ENCODE measurements at regions not wholly inside any gene's neighbourhood (a gene's known extent, or its start where the extent isn't known, plus 50 kb on each side); places are given as distances from the start of the nearest gene placed in this dataset.

DNA sequence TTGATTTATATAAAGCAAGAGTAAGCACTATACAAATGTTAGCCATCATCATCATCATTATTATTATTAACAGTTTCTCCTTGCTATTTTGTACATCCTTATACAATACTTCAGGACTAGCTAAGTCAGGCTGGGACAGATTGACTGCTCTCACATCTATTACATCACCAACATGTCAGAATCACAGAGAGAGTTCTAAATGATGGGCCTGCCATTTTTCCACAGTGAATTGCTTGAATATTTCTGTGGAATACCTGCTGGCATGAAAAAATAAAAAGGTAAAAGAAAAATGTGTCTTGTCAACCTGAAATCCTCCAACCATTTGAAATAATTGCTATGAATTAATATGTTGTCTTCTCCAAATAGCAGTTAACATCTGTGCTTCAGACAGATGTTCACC is 1311.3 kb downstream of the FAM181B start:
- TF ChIP-seq POLR2A (IDR thresholded peaks at IDR 0.05): no peak
- TF ChIP-seq, protein P1, sequence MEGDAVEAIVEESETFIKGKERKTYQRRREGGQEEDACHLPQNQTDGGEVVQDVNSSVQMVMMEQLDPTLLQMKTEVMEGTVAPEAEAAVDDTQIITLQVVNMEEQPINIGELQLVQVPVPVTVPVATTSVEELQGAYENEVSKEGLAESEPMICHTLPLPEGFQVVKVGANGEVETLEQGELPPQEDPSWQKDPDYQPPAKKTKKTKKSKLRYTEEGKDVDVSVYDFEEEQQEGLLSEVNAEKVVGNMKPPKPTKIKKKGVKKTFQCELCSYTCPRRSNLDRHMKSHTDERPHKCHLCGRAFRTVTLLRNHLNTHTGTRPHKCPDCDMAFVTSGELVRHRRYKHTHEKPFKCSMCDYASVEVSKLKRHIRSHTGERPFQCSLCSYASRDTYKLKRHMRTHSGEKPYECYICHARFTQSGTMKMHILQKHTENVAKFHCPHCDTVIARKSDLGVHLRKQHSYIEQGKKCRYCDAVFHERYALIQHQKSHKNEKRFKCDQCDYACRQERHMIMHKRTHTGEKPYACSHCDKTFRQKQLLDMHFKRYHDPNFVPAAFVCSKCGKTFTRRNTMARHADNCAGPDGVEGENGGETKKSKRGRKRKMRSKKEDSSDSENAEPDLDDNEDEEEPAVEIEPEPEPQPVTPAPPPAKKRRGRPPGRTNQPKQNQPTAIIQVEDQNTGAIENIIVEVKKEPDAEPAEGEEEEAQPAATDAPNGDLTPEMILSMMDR (IDR thresholded peaks at IDR 0.05 in 4 of 5, conservative IDR thresholded peaks at IDR 0.05 in 1 of 5): no peak

All from gastrocnemius medialis (tissue), 4 donors.